Neural crest cell (in vitro differentiated cells): ENCODE measurements at regions not wholly inside any gene's neighbourhood (a gene's known extent, or its start where the extent isn't known, plus 50 kb on each side); places are given as distances from the start of the nearest gene placed in this dataset.

Experiments
- DNase-seq: peaks from one replicate; pipeline ENCODE4 v3.0.0; 2021; ENCODE audit warnings: low read depth, mixed read lengths, low spot score
- H3K27ac Mint-ChIP-seq: one replicate; pipeline ENCODE4 v1.8.0; 2021; ENCODE audit warnings: mild to moderate bottlenecking, mixed read lengths; ENCODE audit not compliant: unreplicated experiment
- H3K27me3 Mint-ChIP-seq: 2 replicates; pipeline ENCODE4 v1.8.0; 2021; ENCODE audit warnings: low read depth, mild to moderate bottlenecking, mixed read lengths
- H3K36me3 Mint-ChIP-seq: 2 replicates; pipeline ENCODE4 v1.8.0; 2021; ENCODE audit warnings: low read depth, mild to moderate bottlenecking, mixed read lengths
- H3K4me1 Mint-ChIP-seq: 2 replicates; pipeline ENCODE4 v1.8.0; 2021; ENCODE audit warnings: mixed read lengths
- H3K4me3 Mint-ChIP-seq: one replicate; pipeline ENCODE4 v1.8.0; 2021; ENCODE audit warnings: mild to moderate bottlenecking, mixed read lengths
- H3K9me3 Mint-ChIP-seq: 2 replicates; pipeline ENCODE4 v1.8.0; 2021; ENCODE audit warnings: mixed read lengths
- TF ChIP-seq, protein P1 (sequence below): fragments of 200-600 bp; sonication (generic); conservative IDR thresholded peaks from 2 replicates; pipeline ENCODE4 v1.5.0; 2021; ENCODE audit warnings: antibody characterized with exemption, mild to moderate bottlenecking

DNA sequence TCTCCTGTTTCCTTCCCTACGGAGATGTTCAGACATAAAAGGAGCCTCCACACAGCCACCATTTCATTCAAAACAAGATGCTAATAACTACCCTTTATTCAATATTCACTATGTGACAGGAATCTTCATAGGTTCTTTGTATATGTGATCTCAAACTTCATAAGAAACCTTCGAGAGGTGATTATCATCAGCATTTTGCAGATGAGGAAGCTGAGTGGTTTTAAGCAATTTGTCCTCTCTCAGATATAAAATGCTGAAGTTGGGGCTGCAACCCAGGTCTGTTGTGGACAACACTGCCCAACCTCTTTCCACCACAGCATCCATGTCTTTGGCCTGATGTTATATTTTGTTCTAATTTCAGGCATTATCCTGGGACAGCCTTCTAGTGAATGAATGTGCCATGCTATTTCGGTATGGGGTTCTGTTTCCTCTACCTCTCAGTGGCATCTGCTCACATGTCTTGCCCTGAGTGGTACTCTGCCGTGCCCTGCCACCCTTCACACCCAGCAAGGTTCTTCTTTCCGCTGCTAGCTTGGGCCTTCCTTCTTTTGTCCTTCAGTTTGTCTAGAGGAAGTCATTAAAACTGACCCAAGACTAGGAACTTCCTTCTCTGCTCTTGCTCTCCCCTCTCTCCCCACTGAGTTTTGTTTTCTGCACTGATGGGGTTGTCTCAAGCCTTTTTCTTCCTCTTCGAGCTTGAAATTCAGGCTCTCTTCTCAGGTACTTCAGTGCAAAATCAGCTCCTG is 300.9 kb upstream of the PRDM1 start:
- H3K4me3 Mint-ChIP-seq = no peak overlapping the region
- H3K27me3 Mint-ChIP-seq = no peaks in the 10 kb centered on the region
- H3K27ac Mint-ChIP-seq = no peak overlapping the region
- H3K9me3 Mint-ChIP-seq = no peaks in the 10 kb centered on the region
- TF ChIP-seq, protein P1, sequence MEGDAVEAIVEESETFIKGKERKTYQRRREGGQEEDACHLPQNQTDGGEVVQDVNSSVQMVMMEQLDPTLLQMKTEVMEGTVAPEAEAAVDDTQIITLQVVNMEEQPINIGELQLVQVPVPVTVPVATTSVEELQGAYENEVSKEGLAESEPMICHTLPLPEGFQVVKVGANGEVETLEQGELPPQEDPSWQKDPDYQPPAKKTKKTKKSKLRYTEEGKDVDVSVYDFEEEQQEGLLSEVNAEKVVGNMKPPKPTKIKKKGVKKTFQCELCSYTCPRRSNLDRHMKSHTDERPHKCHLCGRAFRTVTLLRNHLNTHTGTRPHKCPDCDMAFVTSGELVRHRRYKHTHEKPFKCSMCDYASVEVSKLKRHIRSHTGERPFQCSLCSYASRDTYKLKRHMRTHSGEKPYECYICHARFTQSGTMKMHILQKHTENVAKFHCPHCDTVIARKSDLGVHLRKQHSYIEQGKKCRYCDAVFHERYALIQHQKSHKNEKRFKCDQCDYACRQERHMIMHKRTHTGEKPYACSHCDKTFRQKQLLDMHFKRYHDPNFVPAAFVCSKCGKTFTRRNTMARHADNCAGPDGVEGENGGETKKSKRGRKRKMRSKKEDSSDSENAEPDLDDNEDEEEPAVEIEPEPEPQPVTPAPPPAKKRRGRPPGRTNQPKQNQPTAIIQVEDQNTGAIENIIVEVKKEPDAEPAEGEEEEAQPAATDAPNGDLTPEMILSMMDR = no peak
- H3K36me3 Mint-ChIP-seq = no peaks in the 10 kb centered on the region
- DNase-seq = no peak
- H3K4me1 Mint-ChIP-seq = no peaks in the 10 kb centered on the region

DNA sequence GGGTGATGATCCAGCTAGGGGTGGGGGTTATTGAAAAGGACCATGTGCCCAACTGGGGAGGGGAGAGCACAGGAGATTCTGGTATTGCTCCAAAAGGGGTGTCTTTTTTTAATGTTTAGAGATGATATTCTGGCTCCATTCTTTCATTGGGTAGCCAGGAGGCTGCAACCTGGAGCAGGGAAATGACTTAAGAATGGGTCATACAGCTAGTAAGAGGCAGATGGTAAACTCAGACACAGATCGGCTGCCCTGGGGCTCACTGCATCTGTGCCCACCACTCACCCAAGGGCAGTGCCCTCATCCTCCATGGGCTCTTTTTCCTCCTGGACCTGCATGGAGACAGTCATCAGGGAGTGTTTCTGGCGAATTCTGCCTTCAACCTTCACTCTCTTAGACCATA is 302.0 kb upstream of the PRDM1 start:
- DNase-seq = no peak
- TF ChIP-seq, protein P1 = no peak
- no peaks in the 10 kb centered on the region for H3K27me3 Mint-ChIP-seq
- no peaks in the 10 kb centered on the region for H3K36me3 Mint-ChIP-seq
- H3K9me3 Mint-ChIP-seq = no peaks in the 10 kb centered on the region
- no peak overlapping the region for H3K27ac Mint-ChIP-seq
- no peak overlapping the region for H3K4me3 Mint-ChIP-seq
- no peaks in the 10 kb centered on the region for H3K4me1 Mint-ChIP-seq

DNA sequence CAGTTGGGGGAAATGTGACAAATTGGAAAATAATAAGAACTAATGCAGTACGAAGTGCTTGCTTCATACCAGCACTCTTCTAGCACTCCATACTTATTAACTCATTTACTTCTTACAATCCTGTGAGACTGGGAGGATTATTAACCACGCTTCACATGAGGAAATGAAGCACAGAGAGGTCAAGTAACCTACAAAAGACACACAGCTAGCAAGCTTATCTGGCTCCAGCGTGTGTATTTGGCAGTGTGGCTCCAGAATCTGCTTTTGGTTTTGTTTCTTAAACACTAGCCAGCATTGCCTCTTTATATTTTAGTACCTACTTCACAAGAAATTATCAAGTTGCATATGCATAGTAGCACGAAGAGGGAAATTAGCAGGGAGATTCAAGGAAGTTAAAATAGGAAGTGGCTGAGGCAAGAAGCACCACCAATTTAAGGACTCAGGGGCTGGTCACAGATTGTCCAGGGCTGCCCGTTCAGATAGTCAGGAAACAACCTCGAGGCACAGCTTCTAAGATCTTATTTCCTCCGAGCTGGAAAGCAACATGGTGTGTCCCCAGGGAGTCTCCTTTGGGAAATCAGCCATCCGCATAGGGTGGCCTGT is 302.7 kb upstream of the PRDM1 start:
- no peaks in the 10 kb centered on the region for H3K36me3 Mint-ChIP-seq
- DNase-seq = no peak
- H3K4me1 Mint-ChIP-seq = no peaks in the 10 kb centered on the region
- H3K9me3 Mint-ChIP-seq = no peaks in the 10 kb centered on the region
- H3K27me3 Mint-ChIP-seq = no peaks in the 10 kb centered on the region
- H3K27ac Mint-ChIP-seq = no peak overlapping the region
- TF ChIP-seq, protein P1 = no peak
- no peak overlapping the region for H3K4me3 Mint-ChIP-seq

DNA sequence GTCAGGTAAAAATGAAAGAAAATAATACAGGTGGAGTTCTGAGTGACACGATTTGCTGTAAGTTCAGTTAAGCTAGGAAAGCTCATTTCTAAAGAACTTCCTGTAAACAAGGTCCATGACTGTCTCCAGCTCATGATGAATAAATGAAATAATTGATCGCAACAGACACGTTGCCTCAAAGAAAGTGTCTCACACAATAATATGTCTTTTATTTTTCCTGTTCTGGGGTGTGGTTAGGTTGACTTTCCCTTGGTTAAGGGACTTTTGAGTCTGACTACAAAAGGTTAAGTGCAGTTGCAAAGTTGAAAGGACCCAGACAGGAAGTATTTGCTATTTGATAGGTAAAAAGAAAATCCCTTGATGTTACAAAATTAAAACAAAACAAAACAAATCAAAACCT is 304.2 kb upstream of the PRDM1 start:
- TF ChIP-seq, protein P1 = no peak
- Mint-ChIP-seq H3K4me1 (no peaks in the 10 kb centered on the region), H3K4me3 (no peak overlapping the region), H3K9me3 (peaks cover 4% of the 10 kb centered on the region), H3K27ac (no peak overlapping the region), H3K36me3 (peaks cover 4% of the 10 kb centered on the region), H3K27me3 (no peaks in the 10 kb centered on the region)
- no peak for DNase-seq

DNA sequence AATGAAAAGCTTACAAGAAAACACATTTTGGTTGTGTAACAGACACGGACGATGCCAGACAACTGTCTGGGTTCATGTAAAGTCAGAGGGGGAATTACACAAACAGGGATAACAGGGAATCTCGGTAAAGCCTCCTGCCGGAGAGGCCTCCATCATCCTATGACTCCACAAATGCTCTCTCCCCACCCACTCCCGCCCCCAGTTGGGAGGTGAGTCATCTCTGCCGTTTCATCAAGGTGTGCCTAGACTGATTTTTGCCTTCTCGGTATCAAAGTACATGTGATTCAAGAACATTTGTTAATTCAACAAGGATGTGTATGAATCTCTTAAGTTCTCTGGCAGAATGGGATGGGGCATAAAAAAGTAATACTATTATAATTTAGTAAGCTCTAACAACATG is 304.9 kb upstream of the PRDM1 start:
- DNase-seq = no peak
- no peak overlapping the region for H3K27ac Mint-ChIP-seq
- no peaks in the 10 kb centered on the region for H3K27me3 Mint-ChIP-seq
- no peak overlapping the region for H3K4me3 Mint-ChIP-seq
- peaks cover 4% of the 10 kb centered on the region for H3K9me3 Mint-ChIP-seq
- TF ChIP-seq, protein P1 = no peak
- no peaks in the 10 kb centered on the region for H3K4me1 Mint-ChIP-seq
- H3K36me3 Mint-ChIP-seq = peaks cover 4% of the 10 kb centered on the region
